GM12891 (cell line): ENCODE measurements at regions not wholly inside any gene's neighbourhood (a gene's known extent, or its start where the extent isn't known, plus 50 kb on each side); places are given as distances from the start of the nearest gene placed in this dataset.

ENCODE experiments used
- DNase-seq: peaks from one replicate; pipeline ENCODE4 v3.0.0; 2011; ENCODE audit warnings: low spot score; ENCODE audit not compliant: insufficient read length
- FAIRE-seq: peaks from 2 replicates; lab custom pipeline; 2011; peaks lifted over from hg19 to GRCh38; lab: Jason Lieb, UNC
- PAX5 ChIP-seq: IDR thresholded peaks from 2 replicates; pipeline ENCODE4 v1.6.1; 2011; ENCODE audit warnings: low read length, moderate library complexity, mild to moderate bottlenecking; ENCODE audit not compliant: insufficient read depth, severe bottlenecking
- POLR2A ChIP-seq: IDR thresholded peaks from 2 replicates; pipeline ENCODE4 v1.6.1; 2011; ENCODE audit warnings: low read depth, low read length, control low read depth
- POLR2AphosphoS5 ChIP-seq: IDR thresholded peaks from 2 replicates; pipeline ENCODE4 v1.6.1; 2011; ENCODE audit warnings: low read depth, low read length, control low read depth
- POU2F2 ChIP-seq: IDR thresholded peaks from 2 replicates; pipeline ENCODE4 v1.6.1; 2011; ENCODE audit warnings: low read depth, mild to moderate bottlenecking, control low read depth, low read length, moderate library complexity
- SPI1 ChIP-seq: IDR thresholded peaks from 2 replicates; pipeline ENCODE4 v1.6.1; 2011; ENCODE audit warnings: low read depth, low read length, control low read depth
- TAF1 ChIP-seq: IDR thresholded peaks from 2 replicates; pipeline ENCODE4 v1.6.1; 2011; ENCODE audit warnings: low read depth, low read length, control low read depth

DNA sequence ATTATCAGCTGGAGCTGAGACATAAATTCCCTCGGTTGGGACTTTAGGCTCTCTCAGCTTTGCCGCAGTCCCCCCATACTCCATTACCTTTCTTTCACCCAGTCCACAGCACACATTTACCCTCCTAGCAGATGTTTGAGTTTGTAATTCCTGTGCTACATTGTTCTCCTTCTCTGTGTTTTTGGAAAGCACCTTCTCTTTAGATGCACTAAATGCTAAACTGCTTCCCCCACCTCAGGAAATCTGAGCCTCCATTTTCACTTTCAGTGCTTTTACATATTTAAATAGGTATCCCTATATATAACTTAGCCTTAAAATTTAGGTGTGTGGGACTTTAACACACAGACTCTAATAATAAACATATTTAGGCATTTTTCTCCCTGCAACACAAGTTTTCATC, 356.9 kb downstream of the NFIB start:
- DNase-seq (no peak), FAIRE-seq (no peak)
- TF ChIP-seq TAF1: no peak
- no peak for TF ChIP-seq POU2F2
- no peak for TF ChIP-seq SPI1
- TF ChIP-seq POLR2AphosphoS5: no peak
- no peak for TF ChIP-seq PAX5
- no peak for TF ChIP-seq POLR2A

DNA sequence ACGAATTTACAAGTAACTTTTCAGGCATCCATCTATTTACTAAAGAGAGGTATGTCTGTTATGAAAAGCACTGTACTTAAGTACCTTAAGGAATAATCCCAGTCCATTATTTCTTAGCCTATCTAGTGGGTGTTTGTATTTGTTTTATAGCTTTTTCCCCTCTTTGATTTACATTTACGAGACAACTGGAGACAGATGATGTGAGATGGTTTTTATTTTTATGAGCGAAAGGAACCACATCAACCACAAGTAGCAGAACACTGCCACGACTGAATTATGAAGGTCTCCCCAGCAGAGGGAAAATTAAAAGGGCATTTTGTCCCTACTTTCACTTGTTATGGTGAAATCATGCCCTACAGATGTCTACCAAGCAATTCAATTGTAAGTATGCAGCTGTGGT, 357.8 kb downstream of the NFIB start:
- FAIRE-seq (peak; percentile 51), DNase-seq (no peak)
- TF ChIP-seq PAX5 (no peak), POU2F2 (no peak), TAF1 (no peak), SPI1 (no peak), POLR2A (no peak)

DNA sequence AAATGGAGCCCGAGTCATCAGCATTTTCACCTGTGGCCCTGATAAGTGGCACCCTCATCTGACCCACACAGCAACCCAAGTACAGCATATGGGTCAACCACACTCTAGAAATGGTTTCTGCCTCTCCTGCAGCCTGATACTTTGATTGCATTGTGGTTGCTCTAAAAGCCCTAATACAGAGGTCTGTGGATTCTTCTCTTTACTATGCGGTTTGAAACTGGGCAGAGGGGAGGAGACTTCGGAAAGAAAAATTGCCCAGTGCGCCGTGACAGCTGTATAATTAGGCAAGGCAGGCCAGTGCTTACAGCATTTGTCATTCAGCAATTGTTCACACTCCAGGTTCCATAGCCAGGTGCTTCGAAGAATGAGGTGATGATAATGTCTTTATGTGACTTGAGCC, 361.0 kb downstream of the NFIB start:
- no peak for TF ChIP-seq SPI1
- no peak for TF ChIP-seq PAX5
- TF ChIP-seq POU2F2: no peak
- TF ChIP-seq TAF1: no peak
- TF ChIP-seq POLR2AphosphoS5: no peak
- no peak for TF ChIP-seq POLR2A
- FAIRE-seq: no peak
- DNase-seq: no peak

DNA sequence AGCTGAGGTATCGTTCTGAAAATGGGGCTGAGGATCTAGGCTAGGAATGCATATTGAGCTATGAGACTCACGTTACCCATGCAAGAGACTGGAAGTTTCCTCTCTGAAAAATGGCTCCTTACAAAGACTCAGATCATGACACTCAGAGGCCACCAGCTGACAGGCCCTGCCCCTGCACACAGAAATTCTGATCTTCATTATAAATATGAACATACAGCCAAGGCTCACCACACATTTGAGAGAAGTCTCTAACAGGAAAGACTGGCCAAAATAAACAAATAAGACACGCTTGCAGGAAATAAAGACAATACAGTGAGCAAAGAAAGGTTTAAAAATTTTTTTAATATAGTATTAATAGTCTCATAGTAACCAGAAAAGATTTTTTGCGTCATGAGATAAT, 365.9 kb downstream of the NFIB start:
- FAIRE-seq (no peak), DNase-seq (no peak)
- TF ChIP-seq POU2F2 (no peak), TAF1 (no peak), POLR2A (no peak), SPI1 (no peak)

DNA sequence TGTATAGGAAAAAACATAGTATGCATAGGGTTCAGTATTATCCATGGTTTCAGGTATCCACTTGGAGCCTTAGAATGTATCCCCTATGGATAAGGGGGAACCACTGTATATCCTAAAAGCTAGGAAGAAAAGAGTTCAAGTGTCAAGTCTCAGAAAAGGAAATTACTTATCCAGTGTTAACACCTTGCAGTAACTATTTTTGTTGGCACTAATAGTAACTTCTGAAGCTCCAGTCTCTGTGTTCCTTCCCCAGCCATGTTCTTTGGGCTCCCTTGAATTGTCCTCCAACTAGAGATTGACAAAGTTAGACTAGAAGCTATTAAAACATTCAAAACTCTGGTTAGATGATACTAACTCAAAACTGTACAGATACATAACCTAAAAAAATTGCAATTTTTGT, 370.8 kb downstream of the NFIB start:
- TF ChIP-seq POU2F2: no peak
- TF ChIP-seq POLR2AphosphoS5: no peak
- no peak for TF ChIP-seq TAF1
- TF ChIP-seq POLR2A: no peak
- no peak for TF ChIP-seq SPI1
- DNase-seq: no peak
- FAIRE-seq: no peak

DNA sequence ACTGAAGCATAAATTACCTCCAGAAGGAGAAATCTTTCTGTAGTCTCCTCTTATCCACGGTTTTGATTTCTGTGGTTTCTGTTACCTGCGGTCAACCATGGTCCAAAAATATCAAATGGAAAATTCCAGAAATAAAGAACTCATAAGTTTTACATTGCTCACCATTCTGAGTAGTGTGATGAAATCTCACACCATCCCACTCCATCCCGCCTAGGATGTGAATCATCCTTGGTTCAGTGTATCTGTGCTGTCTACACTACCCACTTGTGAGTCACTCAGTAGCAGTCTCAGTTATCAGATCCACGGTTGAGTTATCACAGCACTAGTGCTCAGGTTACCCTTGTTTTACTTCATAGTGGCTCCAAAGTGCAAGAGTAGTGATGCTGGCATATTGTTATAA, 371.2 kb downstream of the NFIB start:
- TF ChIP-seq POU2F2 (no peak), POLR2AphosphoS5 (no peak), TAF1 (no peak), SPI1 (no peak), POLR2A (no peak), PAX5 (no peak)
- FAIRE-seq: no peak
- no peak for DNase-seq

DNA sequence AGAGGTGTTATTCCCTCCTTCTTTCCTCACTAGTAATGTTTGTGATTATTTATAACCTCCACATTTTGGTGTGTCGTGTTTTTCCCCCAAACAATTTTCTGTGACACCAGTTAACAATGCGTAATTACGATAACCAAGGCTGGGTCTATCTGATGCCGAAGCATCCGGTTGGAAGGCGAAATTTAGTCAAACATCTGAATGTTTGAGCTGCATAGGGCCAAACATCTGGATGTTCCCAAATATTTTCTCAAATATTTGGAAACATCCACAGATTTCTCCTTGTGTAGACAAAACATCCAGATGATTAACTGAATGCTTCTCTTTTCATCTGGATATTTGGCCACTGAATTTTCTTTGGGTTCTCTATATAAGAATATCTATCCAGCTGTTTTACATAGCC, 371.7 kb downstream of the NFIB start:
- FAIRE-seq (no peak), DNase-seq (no peak)
- TF ChIP-seq SPI1 (no peak), POU2F2 (no peak), POLR2A (no peak), TAF1 (no peak), POLR2AphosphoS5 (no peak), PAX5 (no peak)

DNA sequence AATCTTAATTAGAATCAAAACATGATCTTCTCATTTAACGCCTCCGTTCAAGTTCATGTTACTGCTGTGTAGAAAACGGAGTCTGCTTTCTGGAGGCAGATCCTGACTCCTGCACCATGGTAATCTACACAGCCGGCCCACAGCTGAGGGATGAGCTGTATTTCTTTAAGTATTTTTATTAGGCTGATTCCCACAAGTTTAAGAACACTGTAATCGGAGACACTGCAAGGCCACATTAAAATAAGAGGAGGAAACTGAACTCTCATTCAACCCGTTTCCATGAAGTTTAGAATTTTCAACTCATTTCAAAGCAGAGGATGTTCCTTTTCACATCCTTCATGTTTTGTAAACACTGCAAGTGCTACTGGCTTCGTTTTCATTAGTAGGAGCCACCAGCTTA, 372.2 kb downstream of the NFIB start:
- DNase-seq (no peak), FAIRE-seq (no peak)
- TF ChIP-seq SPI1 (no peak), POLR2A (no peak), POU2F2 (no peak), TAF1 (no peak), PAX5 (no peak), POLR2AphosphoS5 (no peak)

DNA sequence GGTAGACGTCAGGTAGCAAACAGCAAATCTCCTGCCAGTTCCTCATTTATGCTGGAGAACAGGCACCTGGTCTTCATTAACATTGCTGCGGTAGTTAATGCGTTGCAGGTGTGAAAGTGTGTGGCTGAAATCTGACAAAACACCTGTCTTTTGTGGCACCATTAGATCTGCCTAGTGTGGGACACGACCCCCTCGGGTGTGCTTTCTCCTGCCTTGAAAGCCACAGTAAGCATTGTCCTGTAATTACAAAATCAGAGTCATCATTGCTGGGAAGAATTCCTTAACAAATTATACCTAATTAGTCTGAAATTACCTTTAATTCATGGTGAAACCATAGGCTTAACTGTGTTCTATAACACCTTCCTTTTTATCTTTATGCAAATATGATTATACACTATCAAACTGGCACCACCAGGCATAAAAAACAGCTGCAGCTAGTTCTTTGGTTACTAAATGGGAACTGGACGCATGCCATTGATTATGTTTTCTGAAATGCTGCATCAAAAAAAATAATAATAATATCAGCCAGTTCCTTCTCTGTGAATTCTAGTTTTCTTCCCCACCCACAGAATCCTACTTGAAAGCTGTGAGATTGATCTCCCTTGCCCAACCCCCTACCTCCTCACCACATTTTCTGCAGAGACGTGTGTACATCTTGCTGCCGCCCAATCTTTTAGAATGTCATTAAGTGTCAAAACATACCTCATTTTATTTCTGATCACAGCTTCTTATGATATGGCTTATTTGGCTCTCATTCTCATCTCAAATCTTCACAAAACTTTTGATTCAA, 374.0 kb downstream of the NFIB start:
- no peak for DNase-seq
- TF ChIP-seq POU2F2: no peak
- no peak for TF ChIP-seq SPI1
- TF ChIP-seq POLR2AphosphoS5: no peak
- TF ChIP-seq POLR2A: no peak
- no peak for TF ChIP-seq TAF1
- TF ChIP-seq PAX5: no peak
- FAIRE-seq: no peak
